ENCODE measurements at regions not wholly inside any gene's neighbourhood (a gene's known extent, or its start where the extent isn't known, plus 50 kb on each side); places are given as distances from the start of the nearest gene placed in this dataset.

DNA sequence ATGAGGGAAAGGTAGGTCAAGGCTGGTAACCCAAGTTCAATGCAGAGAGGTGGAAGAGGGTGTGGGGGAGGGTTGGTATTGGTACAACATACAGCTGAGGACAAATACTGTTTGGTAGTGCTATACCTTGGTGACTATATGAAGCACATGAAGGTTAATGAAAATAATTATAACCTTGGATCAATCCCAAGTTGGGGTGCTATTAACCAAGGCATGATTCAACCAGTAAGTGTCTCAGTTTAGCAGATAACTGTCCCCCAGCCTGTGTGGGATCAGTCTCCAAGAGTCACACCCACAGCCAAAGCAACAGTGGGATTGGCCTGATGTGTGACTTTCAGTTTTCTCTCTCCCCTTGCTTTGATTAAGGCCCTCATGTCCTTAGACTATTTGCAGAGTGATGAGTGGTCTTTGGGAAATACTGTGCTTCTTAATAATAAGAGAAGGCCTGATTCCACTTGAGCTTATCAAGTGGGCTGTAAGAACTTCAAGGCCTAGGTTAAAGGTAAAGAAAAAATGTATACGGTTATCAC, 80.8 kb downstream of the EOMES start (continued):
- TF ChIP-seq TAF7 (optimal IDR thresholded peaks at IDR 0.05; ENCODE audit: borderline replicate concordance, low read depth, low read length), result no peak

All from H1 (cell line).